ENCODE measurements at regions not wholly inside any gene's neighbourhood (a gene's known extent, or its start where the extent isn't known, plus 50 kb on each side); places are given as distances from the start of the nearest gene placed in this dataset.

DNA sequence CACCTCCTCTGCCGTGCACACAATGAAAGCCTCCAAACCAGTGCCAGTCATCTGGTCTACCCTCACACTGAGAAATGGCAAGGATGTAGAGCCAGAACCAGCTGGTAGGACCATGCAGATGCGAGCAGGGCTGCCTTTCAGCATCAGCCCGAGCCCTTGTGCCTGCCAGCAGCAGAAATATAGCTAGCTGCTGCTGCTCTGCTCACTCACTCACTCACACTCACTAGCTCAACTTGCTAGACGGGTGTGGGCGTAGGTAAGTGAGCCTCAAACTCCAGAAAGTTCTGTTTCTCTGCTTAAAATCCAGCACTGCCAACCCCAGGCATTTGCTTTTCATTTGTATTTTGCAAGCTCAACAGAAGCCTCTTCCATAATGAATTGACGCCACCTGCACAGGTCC lies 114.0 kb downstream of the DRD1 start:
- TF ChIP-seq, protein P1, sequence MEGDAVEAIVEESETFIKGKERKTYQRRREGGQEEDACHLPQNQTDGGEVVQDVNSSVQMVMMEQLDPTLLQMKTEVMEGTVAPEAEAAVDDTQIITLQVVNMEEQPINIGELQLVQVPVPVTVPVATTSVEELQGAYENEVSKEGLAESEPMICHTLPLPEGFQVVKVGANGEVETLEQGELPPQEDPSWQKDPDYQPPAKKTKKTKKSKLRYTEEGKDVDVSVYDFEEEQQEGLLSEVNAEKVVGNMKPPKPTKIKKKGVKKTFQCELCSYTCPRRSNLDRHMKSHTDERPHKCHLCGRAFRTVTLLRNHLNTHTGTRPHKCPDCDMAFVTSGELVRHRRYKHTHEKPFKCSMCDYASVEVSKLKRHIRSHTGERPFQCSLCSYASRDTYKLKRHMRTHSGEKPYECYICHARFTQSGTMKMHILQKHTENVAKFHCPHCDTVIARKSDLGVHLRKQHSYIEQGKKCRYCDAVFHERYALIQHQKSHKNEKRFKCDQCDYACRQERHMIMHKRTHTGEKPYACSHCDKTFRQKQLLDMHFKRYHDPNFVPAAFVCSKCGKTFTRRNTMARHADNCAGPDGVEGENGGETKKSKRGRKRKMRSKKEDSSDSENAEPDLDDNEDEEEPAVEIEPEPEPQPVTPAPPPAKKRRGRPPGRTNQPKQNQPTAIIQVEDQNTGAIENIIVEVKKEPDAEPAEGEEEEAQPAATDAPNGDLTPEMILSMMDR (IDR thresholded peaks at IDR 0.05; ENCODE audit: insufficient read depth in 1 of 2, low read depth in 1 of 2, low read length in 1 of 2, severe bottlenecking in 1 of 2, unreplicated experiment in 1 of 2) = no peak
- Histone ChIP-seq H3K27me3 (replicated peaks; ENCODE audit: control insufficient read depth, insufficient read depth, low read length) (no peaks in the 10 kb centered on the region), H3K4me1 (no peaks in the 10 kb centered on the region), H3K4me3 (ENCODE audit: low read depth, low read length) (no peak overlapping the region), H3K9me3 (no peaks in the 10 kb centered on the region), H3K36me3 (ENCODE audit: control insufficient read depth, insufficient read depth, low read length) (no peaks in the 10 kb centered on the region)
- Mint-ChIP-seq H3K4me1 (ENCODE audit: low read depth, unreplicated experiment) (no peaks in the 10 kb centered on the region), H3K27me3 (ENCODE audit: insufficient read depth, unreplicated experiment) (no peaks in the 10 kb centered on the region), H3K9me3 (ENCODE audit: unreplicated experiment) (no peaks in the 10 kb centered on the region), H3K4me3 (ENCODE audit: unreplicated experiment) (no peak overlapping the region), H3K36me3 (ENCODE audit: insufficient read depth, unreplicated experiment) (no peaks in the 10 kb centered on the region), H3K27ac (ENCODE audit: unreplicated experiment) (no peak overlapping the region)
- intact Hi-C loops (cut with micrococcal nuclease; ENCODE audit: unreplicated experiment) = no loop called here
- DNase-seq = no peak
- ChIA-PET CTCF (no interaction called here), POLR2A (no interaction called here)
- no TSS peak for BruUV-seq (replicated peaks)

DNA sequence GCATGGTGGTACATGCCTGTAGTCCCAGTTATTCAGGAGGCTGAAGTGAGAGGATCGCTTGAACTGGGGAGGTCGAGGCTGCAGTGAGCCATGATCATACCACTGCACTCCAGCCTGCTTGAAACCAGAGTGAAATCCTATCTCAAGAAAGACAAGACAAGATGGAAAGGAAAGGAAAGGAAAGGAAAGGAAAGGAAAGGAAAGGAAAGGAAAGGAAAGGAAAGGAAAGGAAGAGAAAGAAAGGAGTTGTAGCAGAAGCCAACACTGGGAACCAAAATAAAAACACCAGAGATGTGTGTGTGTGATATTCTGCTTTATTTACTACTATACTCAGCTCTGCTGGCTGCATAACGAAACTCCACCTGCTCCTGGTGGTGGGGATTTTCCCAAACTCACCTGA lies 115.3 kb downstream of the DRD1 start:
- H3K27me3 ChIP-seq (replicated peaks; ENCODE audit: control insufficient read depth, insufficient read depth, low read length) = no peaks in the 10 kb centered on the region
- intact Hi-C loops (cut with micrococcal nuclease; ENCODE audit: unreplicated experiment) = no loop called here
- no peaks in the 10 kb centered on the region for H3K9me3 ChIP-seq
- H3K36me3 ChIP-seq (ENCODE audit: control insufficient read depth, insufficient read depth, low read length) = no peaks in the 10 kb centered on the region
- no peak for DNase-seq
- H3K9me3 Mint-ChIP-seq (ENCODE audit: unreplicated experiment) = no peaks in the 10 kb centered on the region
- no peaks in the 10 kb centered on the region for H3K36me3 Mint-ChIP-seq (ENCODE audit: insufficient read depth, unreplicated experiment)
- no TSS peak for BruUV-seq (replicated peaks)
- no peak overlapping the region for H3K4me3 Mint-ChIP-seq (ENCODE audit: unreplicated experiment)
- ChIA-PET POLR2A (no interaction called here), CTCF (no interaction called here)
- no peaks in the 10 kb centered on the region for H3K4me1 ChIP-seq
- no peaks in the 10 kb centered on the region for H3K4me1 Mint-ChIP-seq (ENCODE audit: low read depth, unreplicated experiment)
- no peaks in the 10 kb centered on the region for H3K27me3 Mint-ChIP-seq (ENCODE audit: insufficient read depth, unreplicated experiment)
- TF ChIP-seq, protein P1 (IDR thresholded peaks at IDR 0.05; ENCODE audit: insufficient read depth in 1 of 2, low read depth in 1 of 2, low read length in 1 of 2, severe bottlenecking in 1 of 2, unreplicated experiment in 1 of 2) = no peak
- H3K4me3 ChIP-seq (ENCODE audit: low read depth, low read length) = no peak overlapping the region
- H3K27ac Mint-ChIP-seq (ENCODE audit: unreplicated experiment) = no peak overlapping the region

GRCh38 chr5:175328176-175328575 lies 115.8 kb downstream of the DRD1 start:
- ChIA-PET POLR2A (no interaction called here), CTCF (no interaction called here)
- intact Hi-C loops (cut with micrococcal nuclease; ENCODE audit: unreplicated experiment) = no loop called here
- H3K27ac Mint-ChIP-seq (ENCODE audit: unreplicated experiment) = no peak overlapping the region
- no peaks in the 10 kb centered on the region for H3K36me3 Mint-ChIP-seq (ENCODE audit: insufficient read depth, unreplicated experiment)
- Histone ChIP-seq H3K36me3 (ENCODE audit: control insufficient read depth, insufficient read depth, low read length) (no peaks in the 10 kb centered on the region), H3K9me3 (no peaks in the 10 kb centered on the region), H3K4me1 (no peaks in the 10 kb centered on the region), H3K27me3 (replicated peaks; ENCODE audit: control insufficient read depth, insufficient read depth, low read length) (no peaks in the 10 kb centered on the region), H3K4me3 (ENCODE audit: low read depth, low read length) (no peak overlapping the region)
- H3K4me1 Mint-ChIP-seq (ENCODE audit: low read depth, unreplicated experiment) = no peaks in the 10 kb centered on the region
- BruUV-seq (replicated peaks) = no TSS peak
- TF ChIP-seq, protein P1 (IDR thresholded peaks at IDR 0.05; ENCODE audit: insufficient read depth in 1 of 2, low read depth in 1 of 2, low read length in 1 of 2, severe bottlenecking in 1 of 2, unreplicated experiment in 1 of 2) = no peak
- no peaks in the 10 kb centered on the region for H3K27me3 Mint-ChIP-seq (ENCODE audit: insufficient read depth, unreplicated experiment)
- no peak for DNase-seq
- H3K4me3 Mint-ChIP-seq (ENCODE audit: unreplicated experiment) = no peak overlapping the region
- H3K9me3 Mint-ChIP-seq (ENCODE audit: unreplicated experiment) = no peaks in the 10 kb centered on the region
